HG02943 (cell line): ENCODE measurements at regions not wholly inside any gene's neighbourhood (a gene's known extent, or its start where the extent isn't known, plus 50 kb on each side); places are given as distances from the start of the nearest gene placed in this dataset.

Experiments used
- ATAC-seq: cut with Tn5 transposase; IDR thresholded peaks from one replicate; pipeline ENCODE4 v1.9.1; 2021; ENCODE audit warnings: mild to moderate bottlenecking, low read depth, moderate library complexity; ENCODE audit not compliant: unreplicated experiment

- ATAC-seq = no peak
Measured at GRCh38 chr5:68522863-68523262, 307.3 kb downstream of the PIK3R1 start.

GRCh38 chr5:68528821-68529273, 313.3 kb downstream of the PIK3R1 start:
- no peak for ATAC-seq

GRCh38 chr5:68529581-68529980, 314.0 kb downstream of the PIK3R1 start:
- ATAC-seq = no peak

GRCh38 chr5:68531970-68532369, 316.4 kb downstream of the PIK3R1 start:
- ATAC-seq = no peak

GRCh38 chr5:68533051-68533450, 317.5 kb downstream of the PIK3R1 start:
- ATAC-seq = no peak

GRCh38 chr5:68533571-68534084, 318.1 kb downstream of the PIK3R1 start:
- ATAC-seq = no peak

- no peak for ATAC-seq
Measured at GRCh38 chr5:68534131-68534940, 318.8 kb downstream of the PIK3R1 start.

- no peak for ATAC-seq
Measured at GRCh38 chr5:68534956-68535520, 319.5 kb downstream of the PIK3R1 start.

- ATAC-seq = no peak
Measured at GRCh38 chr5:68538814-68539420, 323.4 kb downstream of the PIK3R1 start.

GRCh38 chr5:68540798-68541590, 325.4 kb downstream of the PIK3R1 start:
- ATAC-seq = no peak

GRCh38 chr5:68542207-68542606, 326.7 kb downstream of the PIK3R1 start:
- no peak for ATAC-seq

GRCh38 chr5:68543212-68543611, 327.7 kb downstream of the PIK3R1 start:
- no peak for ATAC-seq

- no peak for ATAC-seq
Measured at GRCh38 chr5:68544091-68544647, 328.6 kb downstream of the PIK3R1 start.

- ATAC-seq = no peak
Measured at GRCh38 chr5:68544648-68545552, 329.3 kb downstream of the PIK3R1 start.

- ATAC-seq = no peak
Measured at GRCh38 chr5:68545636-68546295, 330.2 kb downstream of the PIK3R1 start.

GRCh38 chr5:68547056-68547455, 331.5 kb downstream of the PIK3R1 start:
- ATAC-seq = no peak

- ATAC-seq = no peak
Measured at GRCh38 chr5:68547622-68548021, 332.1 kb downstream of the PIK3R1 start.

GRCh38 chr5:68548959-68549676, 333.6 kb downstream of the PIK3R1 start:
- ATAC-seq = no peak
